ENCODE measurements at regions not wholly inside any gene's neighbourhood (a gene's known extent, or its start where the extent isn't known, plus 50 kb on each side); places are given as distances from the start of the nearest gene placed in this dataset.

GRCh38 chr12:127494961-127495915 is 771.7 kb upstream of the TMEM132C start:
- Histone ChIP-seq H3K79me2 (ENCODE audit: insufficient read depth, low read length) (no peaks in the 10 kb centered on the region), H3K9ac (ENCODE audit: extremely low read depth, insufficient read length, low read length) (no peak overlapping the region), H3K9me3 (ENCODE audit: control insufficient read depth, low read depth, low read length) (no peaks in the 10 kb centered on the region), H4K91ac (ENCODE audit: insufficient read length, low read depth, low read length) (no peak overlapping the region), H3K18ac (ENCODE audit: insufficient read length, low read depth, low read length) (no peak overlapping the region), H2AFZ (ENCODE audit: low read length) (no peak overlapping the region), H3K14ac (ENCODE audit: insufficient read depth, low read length) (no peak overlapping the region), H3T11ph (ENCODE audit: low read length) (no peak overlapping the region), H2BK20ac (ENCODE audit: low read depth, low read length, poor library complexity, severe bottlenecking) (no peak overlapping the region), H3K4me1 (ENCODE audit: insufficient read depth, low read length) (peaks cover under 1% of the 10 kb centered on the region; the same call in 1 of the 2 replicates), H4K8ac (replicated peaks; ENCODE audit: insufficient read length, low read depth, low read length) (no peak overlapping the region), H2BK120ac (ENCODE audit: low read depth, low read length, poor library complexity, severe bottlenecking) (no peak overlapping the region), H2BK12ac (ENCODE audit: insufficient read length, low read depth, low read length) (no peak overlapping the region), H3K23me2 (ENCODE audit: insufficient read length, low read depth, low read length, poor library complexity, severe bottlenecking) (no peaks in the 10 kb centered on the region), H2BK5ac (ENCODE audit: insufficient read length, low read length) (no peak overlapping the region), H2AK5ac (ENCODE audit: insufficient read length, low read length) (no peak overlapping the region), H4K5ac (ENCODE audit: insufficient read length, low read depth, low read length) (no peak overlapping the region), H2BK15ac (ENCODE audit: low read depth, low read length) (no peak overlapping the region), H3K27me3 (ENCODE audit: insufficient read depth, low read length) (no peaks in the 10 kb centered on the region; the same call in 1 of the 2 replicates), H3K27ac (ENCODE audit: insufficient read length, low read depth, low read length) (no peak overlapping the region), H4K20me1 (ENCODE audit: control insufficient read depth, insufficient read depth, insufficient read length) (no peaks in the 10 kb centered on the region), H3K4me2 (ENCODE audit: insufficient read depth, insufficient read length, low read length) (no peak overlapping the region), H3K4ac (ENCODE audit: low read depth, low read length) (no peak overlapping the region), H3K23ac (ENCODE audit: insufficient read length, low read depth, low read length) (no peak overlapping the region), H3K79me1 (ENCODE audit: insufficient read depth, low read depth, low read length, poor library complexity, severe bottlenecking) (no peaks in the 10 kb centered on the region), H3K56ac (ENCODE audit: insufficient read length, low read depth, low read length) (no peak overlapping the region)
- Mint-ChIP-seq H3K4me3 (no peak overlapping the region), H3K9me3 (peaks cover 0 to 3% of the 10 kb centered on the region in 2 experiments; a peak in 2 of 5 replicates), H3K36me3 (ENCODE audit: insufficient read depth in 1 of 3, low read depth in 3 of 3) (no peaks in the 10 kb centered on the region; a peak in 1 of 7 replicates), H3K27me3 (ENCODE audit: low read depth) (no peaks in the 10 kb centered on the region; the same call in 1 of the 2 replicates), H3K27ac (no peak overlapping the region), H3K4me1 (peaks cover 8 to 10% of the 10 kb centered on the region in 2 experiments)
- DNase-seq = no peak
- WGBS (ENCODE audit: extremely low coverage, insufficient read length, low lambda C conversion rate) = no CpG with 5 or more reads among the region's 17 CpGs
- no peak for TF ChIP-seq CTCF (conservative IDR thresholded peaks at IDR 0.05)

Data from H9 (cell line).